ENCODE measurements at regions not wholly inside any gene's neighbourhood (a gene's known extent, or its start where the extent isn't known, plus 50 kb on each side); places are given as distances from the start of the nearest gene placed in this dataset.

- no peak for TF ChIP-seq CTCF (IDR thresholded peaks at IDR 0.05)
- no peak for TF ChIP-seq POLR2A (IDR thresholded peaks at IDR 0.05)
Observed at GRCh38 chr17:68170246-68170645, 77.6 kb upstream of the AMZ2 start.
